Esophagus muscularis mucosa (tissue), 3 donors: ENCODE measurements at regions not wholly inside any gene's neighbourhood (a gene's known extent, or its start where the extent isn't known, plus 50 kb on each side); places are given as distances from the start of the nearest gene placed in this dataset.

ENCODE experiments used
- CTCF ChIP-seq, 3 experiments: fragments of 200-600 bp in 2 of 3; fragments of 450-650 bp in 1 of 3; sonication (generic) in 2 of 3; IDR thresholded peaks; one replicate each; pipeline ENCODE4 v1.5.1; 2017 to 2019; ENCODE audit warnings: antibody characterized with exemption in 3 of 3, mild to moderate bottlenecking in 2 of 3, moderate library complexity in 1 of 3
- POLR2AphosphoS5 ChIP-seq, 2 donors: sonication (generic); formaldehyde crosslinking; IDR thresholded peaks; one replicate each; pipeline ENCODE4 v1.6.1; 2017; ENCODE audit warnings: antibody characterized with exemption in 2 of 2

DNA sequence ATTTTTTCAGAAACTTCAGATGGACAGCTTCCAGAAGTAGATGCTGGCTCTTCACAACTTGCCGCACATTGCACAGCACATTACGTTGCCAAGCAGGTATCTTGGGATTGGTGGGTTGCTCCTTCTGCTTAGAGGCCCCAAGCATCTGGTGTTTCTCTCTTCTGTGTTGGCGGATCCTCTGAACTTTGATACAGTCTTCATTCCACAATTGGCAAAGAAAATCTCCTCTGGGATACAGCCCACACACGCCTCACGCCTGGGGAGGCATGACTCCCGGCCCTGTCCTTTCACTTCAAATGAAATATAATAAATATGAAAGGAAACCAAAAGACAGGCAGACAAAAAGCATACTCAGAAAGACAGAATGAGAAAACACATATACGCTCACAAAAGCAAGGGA is 72.3 kb upstream of the PPP2R5A start:
- TF ChIP-seq CTCF (IDR thresholded peaks at IDR 0.05) (no peak), POLR2AphosphoS5 (IDR thresholded peaks at IDR 0.05) (no peak)
